Endodermal cell (in vitro differentiated cells): ENCODE measurements at regions not wholly inside any gene's neighbourhood (a gene's known extent, or its start where the extent isn't known, plus 50 kb on each side); places are given as distances from the start of the nearest gene placed in this dataset.

Experiments
- DNase-seq: peaks from one replicate; pipeline ENCODE4 v3.0.0-alpha.2; 2017
- H3K27ac ChIP-seq: 2 replicates; pipeline ENCODE4 v1.5.1; 2013; ENCODE audit warnings: mild to moderate bottlenecking, low read depth, low read length, moderate library complexity
- H3K27me3 ChIP-seq: 2 replicates; pipeline ENCODE4 v1.6.1; 2013; ENCODE audit warnings: mild to moderate bottlenecking, low read length, moderate library complexity; ENCODE audit not compliant: insufficient read depth, control insufficient read depth, poor library complexity, severe bottlenecking
- H3K36me3 ChIP-seq: 2 replicates; pipeline ENCODE4 v1.7.0; 2013; ENCODE audit warnings: mild to moderate bottlenecking, low read length, moderate library complexity; ENCODE audit not compliant: control insufficient read depth, insufficient read depth
- H3K4me1 ChIP-seq: one replicate; pipeline ENCODE4 v1.7.0; 2013; ENCODE audit warnings: low read length; ENCODE audit not compliant: control insufficient read depth, insufficient read depth
- H3K4me3 ChIP-seq: 2 replicates; pipeline ENCODE4 v1.5.1; 2013; ENCODE audit warnings: mild to moderate bottlenecking, low read length, moderate library complexity
- H3K9ac ChIP-seq: 2 replicates; pipeline ENCODE4 v1.6.1; 2013; ENCODE audit warnings: mild to moderate bottlenecking, low read length, moderate library complexity; ENCODE audit not compliant: poor library complexity, severe bottlenecking; ENCODE audit errors: extremely low read depth
- H3K9me3 ChIP-seq: 2 replicates; pipeline ENCODE4 v1.6.1; 2013; ENCODE audit warnings: mild to moderate bottlenecking, low read length, moderate library complexity; ENCODE audit not compliant: control insufficient read depth
- H3K27ac Mint-ChIP-seq: 2 replicates; pipeline ENCODE4 v1.8.0; 2020; ENCODE audit warnings: mixed read lengths
- H3K27me3 Mint-ChIP-seq: 2 replicates; pipeline ENCODE4 v1.8.0; 2021; ENCODE audit warnings: mild to moderate bottlenecking, mixed read lengths; ENCODE audit not compliant: insufficient read depth
- H3K36me3 Mint-ChIP-seq: 2 replicates; pipeline ENCODE4 v1.8.0; 2020; ENCODE audit warnings: low read depth, mixed read lengths
- H3K4me1 Mint-ChIP-seq: 2 replicates; pipeline ENCODE4 v1.8.0; 2020; ENCODE audit warnings: mixed read lengths
- H3K4me3 Mint-ChIP-seq: 2 replicates; pipeline ENCODE4 v1.8.0; 2020; ENCODE audit warnings: mild to moderate bottlenecking, moderate library complexity, mixed read lengths
- H3K9me3 Mint-ChIP-seq: 2 replicates; pipeline ENCODE4 v1.8.0; 2020; ENCODE audit warnings: mild to moderate bottlenecking, mixed read lengths
- CTCF ChIP-seq: fragments of 200-600 bp; sonication (generic); conservative IDR thresholded peaks from 2 replicates; pipeline ENCODE4 v1.5.0; 2021; ENCODE audit warnings: antibody characterized with exemption, mild to moderate bottlenecking
- WGBS, 2 experiments: methylation state at CpG; one replicate each; pipeline versions ENCODE4 v1.1.5 to v1.1.7; 2013; ENCODE audit warnings: missing lambda C conversion rate in 2 of 2, mixed read lengths in 1 of 2; ENCODE audit not compliant: insufficient coverage in 1 of 2, insufficient read length in 1 of 2; 5-methylcytosine and 5-hydroxymethylcytosine counted together

- H3K4me1 ChIP-seq, result no peaks in the 10 kb centered on the region
- Mint-ChIP-seq H3K27me3 (peaks cover 2% of the 10 kb centered on the region), H3K36me3 (no peaks in the 10 kb centered on the region), H3K27ac (no peak overlapping the region), H3K4me1 (no peaks in the 10 kb centered on the region), H3K9me3 (no peaks in the 10 kb centered on the region), H3K4me3 (no peak overlapping the region)
- H3K9me3 ChIP-seq, result no peaks in the 10 kb centered on the region
- no peaks in the 10 kb centered on the region for H3K36me3 ChIP-seq
- H3K27me3 ChIP-seq, result no peaks in the 10 kb centered on the region
- no peak overlapping the region for H3K4me3 ChIP-seq
- H3K27ac ChIP-seq, result no peak overlapping the region
- H3K9ac ChIP-seq, result no peak overlapping the region
- DNase-seq, result no peak
- TF ChIP-seq CTCF, result no peak
Observed at GRCh38 chr7:66508431-66508830, 120.2 kb upstream of the KCTD7 start.

GRCh38 chr7:66514050-66514449 is 114.6 kb upstream of the KCTD7 start:
- Histone ChIP-seq H3K9ac (no peak overlapping the region), H3K27ac (no peak overlapping the region), H3K4me1 (no peaks in the 10 kb centered on the region), H3K36me3 (no peaks in the 10 kb centered on the region), H3K27me3 (no peaks in the 10 kb centered on the region), H3K4me3 (no peak overlapping the region), H3K9me3 (no peaks in the 10 kb centered on the region)
- H3K4me1 Mint-ChIP-seq, result no peaks in the 10 kb centered on the region
- WGBS, 2 experiments, result 88 to 91% methylated on average over 9 of the region's 9 CpGs
- no peaks in the 10 kb centered on the region for H3K36me3 Mint-ChIP-seq
- no peak overlapping the region for H3K4me3 Mint-ChIP-seq
- H3K27me3 Mint-ChIP-seq, result no peaks in the 10 kb centered on the region
- H3K27ac Mint-ChIP-seq, result no peak overlapping the region
- no peaks in the 10 kb centered on the region for H3K9me3 Mint-ChIP-seq
- DNase-seq, result no peak
- TF ChIP-seq CTCF, result no peak

DNA sequence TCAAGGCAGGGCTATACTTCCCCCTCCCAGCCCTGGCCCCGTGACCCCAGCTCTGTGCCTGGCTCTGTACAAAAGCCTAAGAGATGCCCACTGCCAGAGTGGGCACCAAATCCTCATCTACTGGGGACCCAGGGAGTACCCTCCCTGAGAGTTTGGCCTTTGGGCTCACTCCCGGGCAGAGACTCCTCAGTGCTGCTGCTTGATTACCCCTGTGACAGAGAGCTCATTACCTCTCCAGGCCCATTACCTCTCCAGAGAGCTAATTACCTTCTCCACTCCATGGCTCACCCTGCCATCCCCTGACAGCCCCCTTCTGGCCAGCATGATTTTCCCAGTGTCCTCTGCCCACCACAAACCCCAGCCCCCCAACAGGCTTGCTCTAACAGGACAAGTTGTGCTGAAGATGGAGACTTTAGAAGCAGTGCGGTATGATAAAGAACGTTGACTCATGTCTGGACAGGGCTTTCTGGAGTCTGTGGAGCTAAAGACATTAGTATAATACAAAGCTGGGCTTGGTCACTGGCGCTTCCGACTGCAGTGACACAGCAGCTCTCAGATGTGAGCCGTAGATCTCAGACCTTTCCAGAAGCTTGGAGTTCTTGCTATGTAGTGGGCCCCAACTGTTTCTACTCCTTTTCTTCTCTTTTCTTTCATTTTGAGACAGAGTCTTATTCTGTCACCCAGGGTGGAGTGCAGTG is 111.3 kb upstream of the KCTD7 start:
- WGBS, 2 experiments, result 92 to 93% methylated on average over 6 to 7 of the region's 7 CpGs
- H3K4me1 Mint-ChIP-seq, result no peaks in the 10 kb centered on the region
- no peak overlapping the region for H3K4me3 Mint-ChIP-seq
- H3K4me1 ChIP-seq, result no peaks in the 10 kb centered on the region
- no peaks in the 10 kb centered on the region for H3K9me3 ChIP-seq
- H3K27me3 ChIP-seq, result no peaks in the 10 kb centered on the region
- DNase-seq, result no peak
- peaks cover 12% of the 10 kb centered on the region for H3K27me3 Mint-ChIP-seq
- no peaks in the 10 kb centered on the region for H3K9me3 Mint-ChIP-seq
- H3K9ac ChIP-seq, result no peak overlapping the region
- H3K36me3 ChIP-seq, result no peaks in the 10 kb centered on the region
- no peak for TF ChIP-seq CTCF
- no peaks in the 10 kb centered on the region for H3K36me3 Mint-ChIP-seq
- H3K4me3 ChIP-seq, result no peak overlapping the region
- H3K27ac Mint-ChIP-seq, result no peak overlapping the region
- no peak overlapping the region for H3K27ac ChIP-seq
